Neural progenitor cell (in vitro differentiated cells): ENCODE measurements at regions not wholly inside any gene's neighbourhood (a gene's known extent, or its start where the extent isn't known, plus 50 kb on each side); places are given as distances from the start of the nearest gene placed in this dataset.

ENCODE experiments used
- DNase-seq: peaks from one replicate; pipeline ENCODE4 v3.0.0-alpha.2; 2016; ENCODE audit warnings: low spot score
- H2AFZ ChIP-seq: fragments of 200-600 bp; sonication (generic); replicated peaks from 2 replicates; pipeline ENCODE4 v1.6.1; 2016; ENCODE audit warnings: antibody characterized with exemption
- H3F3A ChIP-seq: fragments of 200-600 bp; sonication (generic); 2 replicates; pipeline ENCODE4 v1.6.1; 2016; ENCODE audit warnings: antibody characterized with exemption, low read depth
- H3K27ac ChIP-seq: fragments of 200-600 bp; sonication (generic); 2 replicates; pipeline ENCODE4 v1.5.1; 2016; ENCODE audit warnings: mild to moderate bottlenecking
- H3K27me3 ChIP-seq: fragments of 200-600 bp; sonication (generic); 2 replicates; pipeline ENCODE4 v1.6.1; 2016; ENCODE audit warnings: mild to moderate bottlenecking, moderate library complexity
- H3K36me3 ChIP-seq: fragments of 200-600 bp; sonication (generic); 2 replicates; pipeline ENCODE4 v1.5.1; 2016
- H3K4me1 ChIP-seq: fragments of 200-600 bp; sonication (generic); 2 replicates; pipeline ENCODE4 v1.6.1; 2016; ENCODE audit warnings: mixed run types
- H3K4me2 ChIP-seq: fragments of 200-600 bp; sonication (generic); 2 replicates; pipeline ENCODE4 v1.6.1; 2016
- H3K4me3 ChIP-seq: fragments of 200-600 bp; sonication (generic); 2 replicates; pipeline ENCODE4 v1.5.1; 2016
- H3K79me2 ChIP-seq: fragments of 200-600 bp; sonication (generic); 2 replicates; pipeline ENCODE4 v1.6.1; 2016; ENCODE audit warnings: low read depth
- H3K9ac ChIP-seq: fragments of 200-600 bp; sonication (generic); 2 replicates; pipeline ENCODE4 v1.6.1; 2016
- H3K9me3 ChIP-seq: fragments of 200-600 bp; sonication (generic); 2 replicates; pipeline ENCODE4 v1.5.1; 2016; ENCODE audit warnings: low read depth
- H4K20me1 ChIP-seq: fragments of 200-600 bp; sonication (generic); 2 replicates; pipeline ENCODE4 v1.6.1; 2016; ENCODE audit warnings: low read depth
- H3K27ac Mint-ChIP-seq: 3 replicates; pipeline ENCODE4 v1.8.0; 2021; ENCODE audit warnings: mixed read lengths
- H3K27me3 Mint-ChIP-seq: 2 replicates; pipeline ENCODE4 v1.8.0; 2022; ENCODE audit warnings: low read depth, mild to moderate bottlenecking, inconsistent platforms, moderate library complexity, mixed read lengths; ENCODE audit not compliant: insufficient read depth
- H3K36me3 Mint-ChIP-seq: 3 replicates; pipeline ENCODE4 v1.8.0; 2021; ENCODE audit warnings: mixed read lengths
- H3K4me1 Mint-ChIP-seq: 3 replicates; pipeline ENCODE4 v1.8.0; 2021; ENCODE audit warnings: mixed read lengths
- H3K4me3 Mint-ChIP-seq: 3 replicates; pipeline ENCODE4 v1.8.0; 2021; ENCODE audit warnings: mild to moderate bottlenecking, moderate library complexity, mixed read lengths
- H3K9me3 Mint-ChIP-seq: 3 replicates; pipeline ENCODE4 v1.8.0; 2020; ENCODE audit warnings: mixed read lengths
- EZH2 ChIP-seq: fragments of 200-600 bp; sonication (generic); IDR thresholded peaks from 2 replicates; pipeline ENCODE4 v1.6.1; 2017; ENCODE audit warnings: antibody characterized with exemption, mild to moderate bottlenecking, moderate library complexity
- EZH2phosphoT487 ChIP-seq: fragments of 200-600 bp; sonication (generic); IDR thresholded peaks from 2 replicates; pipeline ENCODE4 v1.6.1; 2017; ENCODE audit warnings: antibody characterized with exemption
- TF ChIP-seq, protein P1 (sequence below): fragments of 200-600 bp; sonication (generic); IDR thresholded peaks from 2 replicates; pipeline ENCODE4 v1.5.1; 2017; ENCODE audit warnings: antibody characterized with exemption, mild to moderate bottlenecking

DNA sequence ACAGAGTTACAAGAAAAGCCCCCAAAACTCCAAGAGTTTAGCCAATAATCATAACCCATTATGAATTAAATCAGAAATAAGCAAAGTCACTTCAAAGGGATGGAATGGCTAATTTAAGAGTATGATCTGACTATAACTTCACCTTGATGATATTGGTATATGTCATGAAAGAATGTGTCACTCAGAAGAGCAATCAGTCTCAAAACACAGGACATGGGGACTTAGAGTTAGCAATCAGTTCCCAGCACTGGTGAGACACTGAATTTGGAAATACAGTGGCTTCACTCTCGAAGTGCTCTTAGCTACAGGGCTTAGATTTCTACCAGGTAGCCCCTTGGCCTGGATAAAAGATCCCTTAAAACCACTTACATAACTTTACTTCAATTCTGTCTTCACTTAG is 65.7 kb upstream of the EXOC1L start:
- Histone ChIP-seq H3K27ac (no peak overlapping the region), H3K36me3 (no peaks in the 10 kb centered on the region), H2AFZ (no peak overlapping the region), H3K9me3 (no peaks in the 10 kb centered on the region), H3K79me2 (no peaks in the 10 kb centered on the region), H3K4me1 (no peaks in the 10 kb centered on the region), H3K27me3 (no peaks in the 10 kb centered on the region), H3K9ac (no peak overlapping the region), H3K4me3 (no peak overlapping the region), H4K20me1 (no peaks in the 10 kb centered on the region), H3K4me2 (no peak overlapping the region), H3F3A (no peaks in the 10 kb centered on the region)
- Mint-ChIP-seq H3K27ac (no peak overlapping the region), H3K36me3 (no peaks in the 10 kb centered on the region), H3K27me3 (peaks cover 2% of the 10 kb centered on the region), H3K4me3 (no peak overlapping the region), H3K4me1 (peaks cover 5% of the 10 kb centered on the region), H3K9me3 (peaks cover 2% of the 10 kb centered on the region)
- no peak for DNase-seq
- TF ChIP-seq EZH2 (no peak), EZH2phosphoT487 (no peak)
- TF ChIP-seq, protein P1, sequence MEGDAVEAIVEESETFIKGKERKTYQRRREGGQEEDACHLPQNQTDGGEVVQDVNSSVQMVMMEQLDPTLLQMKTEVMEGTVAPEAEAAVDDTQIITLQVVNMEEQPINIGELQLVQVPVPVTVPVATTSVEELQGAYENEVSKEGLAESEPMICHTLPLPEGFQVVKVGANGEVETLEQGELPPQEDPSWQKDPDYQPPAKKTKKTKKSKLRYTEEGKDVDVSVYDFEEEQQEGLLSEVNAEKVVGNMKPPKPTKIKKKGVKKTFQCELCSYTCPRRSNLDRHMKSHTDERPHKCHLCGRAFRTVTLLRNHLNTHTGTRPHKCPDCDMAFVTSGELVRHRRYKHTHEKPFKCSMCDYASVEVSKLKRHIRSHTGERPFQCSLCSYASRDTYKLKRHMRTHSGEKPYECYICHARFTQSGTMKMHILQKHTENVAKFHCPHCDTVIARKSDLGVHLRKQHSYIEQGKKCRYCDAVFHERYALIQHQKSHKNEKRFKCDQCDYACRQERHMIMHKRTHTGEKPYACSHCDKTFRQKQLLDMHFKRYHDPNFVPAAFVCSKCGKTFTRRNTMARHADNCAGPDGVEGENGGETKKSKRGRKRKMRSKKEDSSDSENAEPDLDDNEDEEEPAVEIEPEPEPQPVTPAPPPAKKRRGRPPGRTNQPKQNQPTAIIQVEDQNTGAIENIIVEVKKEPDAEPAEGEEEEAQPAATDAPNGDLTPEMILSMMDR, result no peak

DNA sequence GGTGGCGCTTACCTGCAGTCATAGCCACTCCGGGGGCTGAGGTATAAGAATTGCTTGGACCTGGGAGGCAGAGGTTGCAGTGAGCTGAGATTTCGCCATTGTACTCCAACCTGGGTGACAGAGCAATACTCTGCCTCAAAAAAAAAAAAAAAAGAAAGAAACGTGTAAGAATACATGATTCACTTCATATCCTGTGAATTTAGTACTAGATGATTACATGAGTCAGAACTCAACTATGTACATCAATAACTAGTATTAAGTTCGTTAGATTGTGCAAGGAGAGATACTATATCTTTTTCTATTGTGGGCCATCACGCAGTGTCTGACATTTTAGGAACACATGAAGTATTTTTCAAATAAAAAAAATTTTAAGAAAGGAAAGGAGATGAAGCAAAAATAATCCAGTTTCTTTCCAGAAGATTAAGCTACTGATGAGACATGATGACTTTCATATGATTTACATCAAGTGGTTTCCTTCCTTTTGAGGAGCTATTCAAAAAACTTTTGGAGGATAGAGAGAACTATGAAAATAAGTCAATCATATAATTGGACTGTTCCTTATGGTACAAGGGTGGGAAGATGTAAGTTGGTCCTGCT is 64.7 kb upstream of the EXOC1L start:
- Histone ChIP-seq H3K4me3 (no peak overlapping the region), H3K4me2 (no peak overlapping the region), H3K36me3 (no peaks in the 10 kb centered on the region), H3K79me2 (no peaks in the 10 kb centered on the region), H2AFZ (no peak overlapping the region), H3K9me3 (no peaks in the 10 kb centered on the region), H4K20me1 (no peaks in the 10 kb centered on the region), H3K4me1 (no peaks in the 10 kb centered on the region), H3F3A (no peaks in the 10 kb centered on the region), H3K27ac (no peak overlapping the region), H3K27me3 (no peaks in the 10 kb centered on the region), H3K9ac (no peak overlapping the region)
- Mint-ChIP-seq H3K27ac (no peak overlapping the region), H3K36me3 (no peaks in the 10 kb centered on the region), H3K4me3 (no peak overlapping the region), H3K27me3 (peaks cover 4% of the 10 kb centered on the region), H3K4me1 (peaks cover under 1% of the 10 kb centered on the region), H3K9me3 (no peaks in the 10 kb centered on the region)
- DNase-seq, result no peak
- TF ChIP-seq, protein P1, result no peak
- TF ChIP-seq EZH2phosphoT487 (no peak), EZH2 (no peak)

DNA sequence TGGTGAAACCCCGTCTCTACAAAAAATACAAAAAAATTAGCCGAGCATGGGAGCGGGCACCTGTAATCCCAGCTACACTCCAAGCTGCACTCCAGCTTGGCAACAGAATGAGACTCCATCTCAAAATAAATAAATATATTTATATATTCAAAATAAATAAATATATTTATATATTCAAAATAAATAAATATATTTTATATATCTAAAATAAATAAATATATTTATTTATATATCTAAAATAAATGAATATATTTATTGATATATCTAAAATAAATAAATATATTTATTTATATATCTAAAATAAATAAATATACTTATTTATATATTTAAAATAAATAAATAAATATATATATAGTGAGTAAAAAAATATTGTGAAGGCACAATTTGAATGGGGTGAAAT is 63.4 kb upstream of the EXOC1L start:
- Histone ChIP-seq H3K9me3 (no peaks in the 10 kb centered on the region), H3K36me3 (no peaks in the 10 kb centered on the region), H3K27ac (no peak overlapping the region), H3K79me2 (no peaks in the 10 kb centered on the region), H3K4me1 (peaks cover 3% of the 10 kb centered on the region), H3F3A (no peaks in the 10 kb centered on the region), H3K4me2 (no peak overlapping the region), H2AFZ (no peak overlapping the region), H3K9ac (no peak overlapping the region), H4K20me1 (no peaks in the 10 kb centered on the region), H3K4me3 (no peak overlapping the region), H3K27me3 (no peaks in the 10 kb centered on the region)
- TF ChIP-seq EZH2phosphoT487 (no peak), EZH2 (no peak)
- TF ChIP-seq, protein P1, result no peak
- Mint-ChIP-seq H3K27me3 (peaks cover 4% of the 10 kb centered on the region), H3K27ac (no peak overlapping the region), H3K9me3 (no peaks in the 10 kb centered on the region), H3K36me3 (no peaks in the 10 kb centered on the region), H3K4me3 (no peak overlapping the region), H3K4me1 (no peaks in the 10 kb centered on the region)
- no peak for DNase-seq
